IMR-90 (cell line): ENCODE measurements at regions not wholly inside any gene's neighbourhood (a gene's known extent, or its start where the extent isn't known, plus 50 kb on each side); places are given as distances from the start of the nearest gene placed in this dataset.

Experiments
- ATAC-seq: fragments of 200-7000 bp; cut with Tn5 transposase; 2 replicates; pipeline ENCODE4 v1.9.1; 2020; ENCODE audit warnings: low read depth, mild to moderate bottlenecking, moderate library complexity
- BruUV-seq: library from RNA; stranded (reverse); fragments of 400-500 nt; replicated peaks from 2 replicates; lab custom pipeline; 2021; lab: Mats Ljungman, UMichigan
- CTCF ChIA-PET: fragments of 300-600 bp; formaldehyde crosslinking; extraction: SDS; loops from one replicate; lab custom pipeline; 2021; ENCODE audit warnings: antibody characterized with exemption; lab: Yijun Ruan, JAX
- POLR2A ChIA-PET: fragments of 300-600 bp; sonication (Branson Sonifier 250); formaldehyde crosslinking; loops from one replicate; lab custom pipeline; 2022; ENCODE audit warnings: antibody characterized with exemption; ENCODE audit not compliant: unreplicated experiment; lab: Charles Lee
- DNase-seq: peaks from one replicate; pipeline ENCODE4 v3.0.0; 2013
- H2AFZ ChIP-seq: replicated peaks from 2 replicates; pipeline ENCODE3; 2013; ENCODE audit warnings: low read length, mild to moderate bottlenecking; ENCODE audit not compliant: poor library complexity
- H2AK5ac ChIP-seq: 2 replicates; pipeline ENCODE4 v1.6.1; 2013; ENCODE audit warnings: low read depth, low read length, inconsistent platforms
- H2AK9ac ChIP-seq: replicated peaks from 2 replicates; pipeline ENCODE3; 2013; ENCODE audit warnings: mild to moderate bottlenecking, low read depth, low read length, moderate library complexity; ENCODE audit not compliant: poor library complexity
- H2BK120ac ChIP-seq: 2 replicates; pipeline ENCODE4 v1.6.1; 2013; ENCODE audit warnings: low read depth, low read length, inconsistent platforms
- H2BK15ac ChIP-seq: 3 replicates; pipeline ENCODE4 v1.6.1; 2013; ENCODE audit warnings: low read depth, low read length, inconsistent platforms
- H2BK20ac ChIP-seq: 2 replicates; pipeline ENCODE4 v1.6.1; 2013; ENCODE audit warnings: low read depth, mild to moderate bottlenecking, inconsistent platforms, low read length, moderate library complexity
- H2BK5ac ChIP-seq: 2 replicates; pipeline ENCODE4 v1.6.1; 2013; ENCODE audit warnings: mild to moderate bottlenecking, low read depth, low read length, inconsistent platforms; ENCODE audit not compliant: poor library complexity, severe bottlenecking
- H3K14ac ChIP-seq: replicated peaks from 2 replicates; pipeline ENCODE4 v1.6.1; 2013; ENCODE audit warnings: low read depth, low read length, inconsistent platforms
- H3K18ac ChIP-seq: 2 replicates; pipeline ENCODE4 v1.6.1; 2013; ENCODE audit warnings: low read depth, low read length, control low read depth
- H3K23ac ChIP-seq: 2 replicates; pipeline ENCODE4 v1.6.1; 2013; ENCODE audit warnings: low read depth, low read length, inconsistent platforms
- H3K27ac ChIP-seq: 2 replicates; pipeline ENCODE4 v1.5.1; 2013; ENCODE audit warnings: mild to moderate bottlenecking, control low read depth, low read length; ENCODE audit not compliant: insufficient read depth
- H3K27me3 ChIP-seq: 2 replicates; pipeline ENCODE4 v1.6.1; 2013; ENCODE audit warnings: low read length; ENCODE audit not compliant: control insufficient read depth, insufficient read depth
- H3K36me3 ChIP-seq: 2 replicates; pipeline ENCODE4 v1.6.1; 2013; ENCODE audit warnings: low read length, mixed read lengths; ENCODE audit not compliant: control insufficient read depth, insufficient read depth
- H3K4ac ChIP-seq: 2 replicates; pipeline ENCODE4 v1.6.1; 2013; ENCODE audit warnings: low read depth, low read length, inconsistent platforms
- H3K4me1 ChIP-seq: 2 replicates; pipeline ENCODE4 v1.6.1; 2013; ENCODE audit warnings: low read length, mixed read lengths; ENCODE audit not compliant: control insufficient read depth, insufficient read depth
- H3K4me2 ChIP-seq: 2 replicates; pipeline ENCODE4 v1.6.1; 2013; ENCODE audit warnings: low read depth, mild to moderate bottlenecking, control low read depth, low read length, moderate library complexity
- H3K4me3 ChIP-seq: 2 replicates; pipeline ENCODE4 v1.5.1; 2013; ENCODE audit warnings: low read depth, mild to moderate bottlenecking, control low read depth, low read length, moderate library complexity; ENCODE audit not compliant: insufficient read depth
- H3K56ac ChIP-seq: 2 replicates; pipeline ENCODE4 v1.6.1; 2013; ENCODE audit warnings: low read length, inconsistent platforms; ENCODE audit not compliant: insufficient read depth; ENCODE audit errors: extremely low read depth
- H3K79me1 ChIP-seq, 2 experiments: 2 replicates each; pipeline ENCODE4 v1.6.1; 2013; ENCODE audit warnings: low read length in 2 of 2, inconsistent platforms in 1 of 2, low read depth in 1 of 2
- H3K9ac ChIP-seq: 2 replicates; pipeline ENCODE4 v1.6.1; 2013; ENCODE audit warnings: low read depth, low read length, control low read depth
- H3K9me1 ChIP-seq: 2 replicates; pipeline ENCODE4 v1.6.1; 2013; ENCODE audit warnings: low read length, inconsistent platforms; ENCODE audit not compliant: insufficient read depth
- H3K9me3 ChIP-seq: 2 replicates; pipeline ENCODE4 v1.6.1; 2013; ENCODE audit warnings: low read length; ENCODE audit not compliant: control insufficient read depth, insufficient read depth
- H4K20me1 ChIP-seq: 2 replicates; pipeline ENCODE4 v1.6.1; 2013; ENCODE audit warnings: low read length, inconsistent platforms; ENCODE audit not compliant: insufficient read depth
- H4K5ac ChIP-seq: 2 replicates; pipeline ENCODE4 v1.6.1; 2013; ENCODE audit warnings: mild to moderate bottlenecking, low read depth, low read length, control low read depth
- H4K8ac ChIP-seq, 2 experiments: 2 replicates each; pipeline ENCODE4 v1.6.1; 2013; ENCODE audit warnings: low read depth in 2 of 2, low read length in 2 of 2, control low read depth in 1 of 2, inconsistent platforms in 1 of 2
- H4K91ac ChIP-seq: 2 replicates; pipeline ENCODE4 v1.6.1; 2013; ENCODE audit warnings: low read depth, low read length, inconsistent platforms; ENCODE audit not compliant: insufficient read depth
- BHLHE40 ChIP-seq: fragments of 150-350 bp; IDR thresholded peaks from 2 replicates; pipeline ENCODE4 v1.6.1; 2016; ENCODE audit warnings: mild to moderate bottlenecking, low read depth, low read length
- CEBPB ChIP-seq: IDR thresholded peaks from 2 replicates; pipeline ENCODE4 v1.6.1; 2012; ENCODE audit warnings: low read depth, low read length, improper control_type of control experiment
- CHD1 ChIP-seq: IDR thresholded peaks from 2 replicates; pipeline ENCODE4 v1.6.1; 2012; ENCODE audit warnings: low read depth, low read length, improper control_type of control experiment
- CTCF ChIP-seq: conservative IDR thresholded peaks from 2 replicates; pipeline ENCODE4 v1.5.1; 2012; ENCODE audit warnings: mild to moderate bottlenecking, low read depth, low read length, improper control_type of control experiment
- ELK1 ChIP-seq: fragments of 150-350 bp; IDR thresholded peaks from 2 replicates; pipeline ENCODE4 v1.6.1; 2016; ENCODE audit warnings: low read depth, mild to moderate bottlenecking, low read length, moderate library complexity, borderline replicate concordance
- FOS ChIP-seq: fragments of 150-350 bp; IDR thresholded peaks from 2 replicates; pipeline ENCODE4 v1.6.1; 2016; ENCODE audit warnings: low read depth, low read length
- MAFK ChIP-seq: IDR thresholded peaks from 2 replicates; pipeline ENCODE4 v1.6.1; 2012; ENCODE audit warnings: low read depth, low read length, improper control_type of control experiment
- MAZ ChIP-seq: IDR thresholded peaks from 2 replicates; pipeline ENCODE4 v1.6.1; 2012; ENCODE audit warnings: low read depth, mild to moderate bottlenecking, low read length, improper control_type of control experiment, moderate library complexity, borderline replicate concordance
- MXI1 ChIP-seq: IDR thresholded peaks from 2 replicates; pipeline ENCODE4 v1.6.1; 2012; ENCODE audit warnings: low read depth, mild to moderate bottlenecking, low read length, moderate library complexity, borderline replicate concordance
- NFE2L2 ChIP-seq: fragments of 150-350 bp; IDR thresholded peaks from 2 replicates; pipeline ENCODE4 v1.6.1; 2016; ENCODE audit warnings: low read depth, mild to moderate bottlenecking, low read length
- POLR2A ChIP-seq: IDR thresholded peaks from 2 replicates; pipeline ENCODE4 v1.6.1; 2012; ENCODE audit warnings: mild to moderate bottlenecking, low read depth, low read length
- RAD21 ChIP-seq: IDR thresholded peaks from 2 replicates; pipeline ENCODE4 v1.6.1; 2012; ENCODE audit warnings: low read length, improper control_type of control experiment
- RCOR1 ChIP-seq: IDR thresholded peaks from 2 replicates; pipeline ENCODE4 v1.6.1; 2012; ENCODE audit warnings: mild to moderate bottlenecking, low read length, improper control_type of control experiment; ENCODE audit not compliant: insufficient replicate concordance
- RFX5 ChIP-seq: IDR thresholded peaks from 2 replicates; pipeline ENCODE4 v1.8.0; 2012; ENCODE audit warnings: low read depth, mild to moderate bottlenecking, low read length, moderate library complexity
- SMC3 ChIP-seq: fragments of 150-350 bp; IDR thresholded peaks from 2 replicates; pipeline ENCODE4 v1.6.1; 2016; ENCODE audit warnings: low read depth, mild to moderate bottlenecking, antibody characterized with exemption, low read length, moderate library complexity
- USF2 ChIP-seq: fragments of 150-350 bp; IDR thresholded peaks from 2 replicates; pipeline ENCODE4 v1.6.1; 2017; ENCODE audit warnings: mild to moderate bottlenecking, antibody characterized with exemption, low read length, low read depth
- WGBS, 2 experiments: methylation state at CpG; one replicate each; pipeline versions ENCODE4 v1.1.5 to v1.1.7; 2013; ENCODE audit warnings: missing lambda C conversion rate in 2 of 2; ENCODE audit not compliant: insufficient read length in 1 of 2; ENCODE audit errors: extremely low coverage in 2 of 2; 5-methylcytosine and 5-hydroxymethylcytosine counted together
- dilution Hi-C: fragments of 300-500 bp; cut with HindIII; formaldehyde crosslinking; loops from one replicate; pipeline ENCODE4 v1.14.3; 2018; ENCODE audit warnings: low sequenced_read_pairs; ENCODE audit not compliant: unreplicated experiment
- in situ Hi-C: fragments of 300-500 bp; cut with MboI; formaldehyde crosslinking; loops from 3 replicates; pipeline ENCODE4 v1.14.3; 2019; ENCODE audit warnings: low sequenced_read_pairs, inconsistent platforms, mixed read lengths
- intact Hi-C: fragments of 100-400 bp; cut with micrococcal nuclease; formaldehyde crosslinking; loops from 2 replicates; pipeline ENCODE4 v1.10.0; 2022

- Histone ChIP-seq H3K23ac (no peak overlapping the region), H4K5ac (no peak overlapping the region), H3K36me3 (no peaks in the 10 kb centered on the region), H3K56ac (no peak overlapping the region), H2AFZ (no peak overlapping the region), H3K27ac (no peak overlapping the region), H3K14ac (no peak overlapping the region), H4K20me1 (no peaks in the 10 kb centered on the region), H2BK15ac (no peak overlapping the region), H3K4me1 (no peaks in the 10 kb centered on the region), H3K18ac (no peak overlapping the region), H3K9ac (no peak overlapping the region), H3K4ac (no peak overlapping the region), H3K4me3 (no peak overlapping the region), H3K4me2 (no peak overlapping the region), H3K79me1 (no peaks in the 10 kb centered on the region), H3K27me3 (no peaks in the 10 kb centered on the region), H4K8ac (no peak overlapping the region), H3K9me3 (peaks cover 16% of the 10 kb centered on the region; the same call in 1 of the 2 replicates), H2BK120ac (no peak overlapping the region), H2BK20ac (no peak overlapping the region), H2AK5ac (no peak overlapping the region), H2BK5ac (no peak overlapping the region), H4K91ac (no peak overlapping the region), H2AK9ac (no peak overlapping the region), H3K9me1 (no peaks in the 10 kb centered on the region)
- no peak for DNase-seq
- in situ Hi-C loops, result no loop called here
- no TSS peak for BruUV-seq
- ATAC-seq, result no peak
- POLR2A ChIA-PET, result no interaction called here
- intact Hi-C loops, result no loop called here
- TF ChIP-seq MAFK (no peak), NFE2L2 (no peak), USF2 (no peak), CHD1 (no peak), SMC3 (no peak), BHLHE40 (no peak), RCOR1 (no peak), MXI1 (no peak), FOS (no peak), RAD21 (no peak), POLR2A (no peak), MAZ (no peak), ELK1 (no peak), CEBPB (no peak), CTCF (no peak), RFX5 (no peak)
- dilution Hi-C loops, result no loop called here
- CTCF ChIA-PET, result no interaction called here
- 68% methylated on average over 9 of the region's 21 CpGs; no CpG with 5 or more reads in 1 of the 2 experiments for WGBS, 2 experiments
Observed at GRCh38 chr11:134978388-134979088, 566.5 kb upstream of the B3GAT1 start.
